GM21526 (cell line): ENCODE measurements at regions not wholly inside any gene's neighbourhood (a gene's known extent, or its start where the extent isn't known, plus 50 kb on each side); places are given as distances from the start of the nearest gene placed in this dataset.
A peak's percentile ranks its signal among the peaks of the same experiment; 100 is the strongest.
"Not testable (repeated sequence)": the region's sequence is repeated elsewhere in the genome, so short reads cannot be mapped to it uniquely, and the experiment has no call there.

Experiments
- ATAC-seq: cut with Tn5 transposase; IDR thresholded peaks from one replicate; pipeline ENCODE4 v1.9.1; 2021; ENCODE audit warnings: moderate library complexity; ENCODE audit not compliant: unreplicated experiment, low FRiP score

DNA sequence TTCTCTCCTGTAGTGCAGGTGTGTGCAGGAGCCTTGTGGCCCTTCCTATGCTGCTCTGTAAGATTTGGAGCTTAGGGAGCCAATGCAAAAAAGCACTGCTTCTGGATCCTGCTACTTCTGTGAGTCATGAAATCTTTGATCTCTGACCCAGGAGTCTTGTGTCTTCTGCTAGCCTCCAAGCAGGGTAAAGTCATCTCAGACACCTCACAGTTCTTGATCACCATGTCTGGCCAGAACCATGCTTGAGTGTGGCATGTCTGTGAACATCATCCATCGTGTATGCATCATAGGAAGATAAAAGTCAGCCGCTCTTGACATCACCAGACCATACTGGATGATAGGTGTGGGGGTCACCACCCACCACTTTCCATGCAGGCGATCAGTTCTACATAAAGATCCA, 247.8 kb downstream of the RPLP1 start:
- ATAC-seq, result no peak

DNA sequence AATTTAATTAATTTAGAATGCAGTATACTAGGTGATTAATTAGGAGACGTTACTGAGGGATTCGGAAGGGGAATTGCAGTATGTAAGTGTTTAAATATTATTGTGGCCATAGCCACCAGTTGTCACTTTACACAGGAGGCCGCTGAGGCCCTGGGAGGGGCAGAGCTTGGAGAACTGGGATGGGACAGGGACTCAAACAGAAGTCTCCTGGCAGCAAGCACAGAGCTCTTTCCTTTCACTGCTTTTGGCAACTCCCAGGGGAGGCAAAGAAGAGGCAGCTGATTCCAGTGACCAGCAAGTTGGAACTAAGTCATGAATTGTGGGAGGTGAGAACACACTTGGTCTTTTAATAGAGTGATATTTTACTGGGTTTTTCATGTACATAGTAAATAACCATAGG, 248.6 kb downstream of the RPLP1 start:
- ATAC-seq, result no peak

DNA sequence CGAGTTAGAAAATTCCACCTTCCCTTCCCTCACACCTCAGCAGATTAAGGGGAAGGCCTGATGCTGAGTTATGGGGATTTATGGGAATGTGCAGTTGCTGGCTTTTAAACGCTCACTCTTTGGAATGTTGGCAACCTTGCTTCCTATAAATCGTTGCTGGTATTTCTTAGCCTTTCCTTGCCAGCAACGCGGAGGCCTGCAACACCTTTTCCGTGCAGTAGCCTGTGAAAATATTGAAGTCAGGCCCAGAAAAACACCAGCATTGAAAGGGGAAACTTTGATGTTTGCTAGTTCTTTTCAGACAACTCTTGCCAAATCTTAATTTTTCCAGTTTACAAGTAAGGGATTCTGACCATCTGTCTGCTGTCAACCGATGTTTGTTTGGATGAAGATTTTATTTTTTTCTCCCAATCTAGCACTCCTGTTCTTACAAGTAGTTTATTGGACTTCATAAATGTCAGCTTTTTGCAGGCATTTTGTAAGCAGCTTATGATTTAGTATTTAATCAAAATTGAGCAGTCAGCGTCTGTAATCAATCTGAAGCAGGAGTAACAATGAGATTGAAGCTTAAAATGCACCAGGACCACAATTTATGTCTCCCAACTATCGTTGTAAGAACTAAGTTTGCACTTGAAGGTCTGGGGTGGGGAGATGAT, 251.0 kb downstream of the RPLP1 start:
- no peak for ATAC-seq

DNA sequence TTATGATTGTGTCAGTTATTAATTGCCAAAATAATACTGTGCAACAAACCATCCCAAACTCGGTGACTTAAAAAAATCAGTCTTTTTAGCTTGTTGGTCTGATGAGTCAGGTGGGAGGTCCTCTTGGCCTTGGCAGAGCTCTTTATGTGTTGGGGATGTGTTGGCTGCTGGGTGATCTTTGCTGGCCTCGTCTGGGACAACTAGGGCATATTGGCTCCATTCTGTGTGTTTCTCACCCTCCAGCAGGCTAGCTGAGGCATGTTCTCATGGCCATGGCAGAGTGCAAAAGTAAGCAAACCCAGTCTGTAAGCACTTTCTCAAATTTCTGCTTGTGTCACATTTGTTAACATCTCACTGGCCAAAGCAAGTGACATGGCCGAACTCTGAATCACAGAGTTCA, 251.6 kb downstream of the RPLP1 start:
- no peak for ATAC-seq

DNA sequence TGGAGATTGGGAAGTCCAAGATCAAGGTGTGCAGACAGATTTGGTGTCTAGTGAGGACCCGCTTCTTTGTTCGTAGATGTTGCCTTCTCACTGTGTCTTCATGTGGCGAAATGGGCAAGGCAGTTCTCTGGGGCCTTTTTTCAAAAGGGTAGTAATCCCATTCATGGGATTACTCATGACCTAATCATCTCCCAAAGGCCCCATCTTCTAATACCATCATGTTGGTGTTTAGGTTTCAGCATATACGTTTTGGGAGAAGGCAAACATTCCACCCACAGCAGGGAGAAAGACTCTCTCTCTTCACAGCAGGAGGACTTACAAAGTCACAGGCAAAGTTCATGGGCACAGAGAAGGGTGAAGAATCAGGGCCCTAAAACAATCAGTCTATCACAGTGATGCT, 252.1 kb downstream of the RPLP1 start:
- ATAC-seq, result no peak

DNA sequence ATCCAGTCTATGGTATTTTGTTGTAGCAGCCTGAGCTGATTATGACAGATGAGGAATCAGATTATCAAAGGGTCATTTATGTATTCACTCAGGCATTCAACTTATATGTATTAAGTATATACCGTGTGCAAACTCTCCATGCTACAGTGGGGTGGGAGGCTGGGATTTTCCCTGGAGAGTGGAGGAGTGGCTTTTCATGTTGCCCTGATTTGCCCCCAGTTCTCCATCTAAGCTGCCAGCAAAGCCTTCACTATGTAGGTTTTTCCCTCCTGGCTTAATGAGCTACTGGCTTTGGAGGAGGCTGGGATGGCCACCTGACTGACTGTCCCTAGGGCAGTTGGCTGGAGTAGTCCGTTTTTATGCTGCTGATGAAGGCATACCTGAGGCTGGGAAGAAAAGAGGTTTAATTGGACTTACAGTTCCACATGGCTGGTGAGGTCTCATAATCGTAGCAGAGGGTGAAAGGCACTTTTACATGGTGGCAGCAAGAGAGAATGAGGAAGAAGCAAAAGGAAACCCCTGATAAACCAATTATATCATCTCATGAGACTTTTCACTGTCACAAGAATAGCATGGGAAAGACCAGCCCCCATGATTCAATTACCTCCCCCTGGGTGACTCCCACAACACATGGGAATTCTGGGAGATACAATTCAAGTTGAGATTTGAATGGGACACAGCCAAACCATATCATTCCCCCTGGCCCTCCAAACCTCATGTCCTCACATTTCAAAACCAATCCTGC, 253.9 kb downstream of the RPLP1 start:
- no peak for ATAC-seq

DNA sequence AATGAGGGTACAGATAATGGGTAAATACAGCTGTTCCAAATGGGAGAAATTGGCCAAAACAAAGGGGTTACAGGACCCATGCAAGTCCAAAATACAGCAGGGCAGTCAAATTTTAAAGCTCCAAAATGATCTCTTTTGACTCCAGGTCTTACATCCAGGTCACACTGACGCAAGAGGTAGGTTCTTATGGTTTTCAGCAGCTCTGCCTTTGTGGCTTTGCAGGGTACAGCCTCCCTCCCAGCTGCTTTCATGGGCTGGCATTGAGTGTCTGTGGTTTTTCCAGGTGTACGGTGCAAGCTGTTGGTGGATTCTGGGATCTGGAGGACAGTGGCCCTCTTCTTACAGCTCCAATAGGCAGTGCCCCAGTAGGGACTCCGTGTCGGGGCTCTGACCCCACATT, 254.6 kb downstream of the RPLP1 start:
- not testable (repeated sequence) for ATAC-seq

DNA sequence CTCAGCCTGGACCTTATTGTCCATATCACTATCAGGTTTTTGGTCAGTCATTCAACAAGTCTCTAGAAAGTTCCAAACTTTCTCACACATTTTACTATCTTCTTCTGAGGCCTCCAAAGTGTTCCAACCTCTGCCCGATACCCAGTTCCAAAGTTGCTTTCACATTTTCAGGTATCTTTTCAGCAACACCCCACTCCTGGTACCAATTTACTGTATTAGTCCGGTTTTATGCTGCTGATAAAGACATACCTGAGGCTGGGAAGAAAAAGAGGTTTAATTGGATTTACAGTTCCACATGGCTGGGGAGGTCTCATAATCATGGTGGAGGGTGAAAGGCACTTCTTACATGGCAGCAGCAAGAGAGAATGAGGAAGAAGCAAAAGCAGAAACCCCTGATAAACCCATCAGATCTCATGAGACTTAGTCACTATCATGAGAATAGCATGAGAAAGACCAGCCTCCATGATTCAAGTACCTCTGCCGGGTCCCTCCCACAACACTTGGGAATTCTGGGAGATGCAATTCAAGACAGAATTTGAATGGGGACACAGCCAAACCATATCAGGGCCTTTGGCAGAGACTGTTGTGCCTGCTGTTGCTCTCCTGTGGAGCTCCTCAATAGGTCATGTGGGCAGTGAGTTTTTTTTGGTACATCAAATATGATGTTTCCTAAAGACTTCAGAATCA, 256.0 kb downstream of the RPLP1 start:
- ATAC-seq, result not testable (repeated sequence)

DNA sequence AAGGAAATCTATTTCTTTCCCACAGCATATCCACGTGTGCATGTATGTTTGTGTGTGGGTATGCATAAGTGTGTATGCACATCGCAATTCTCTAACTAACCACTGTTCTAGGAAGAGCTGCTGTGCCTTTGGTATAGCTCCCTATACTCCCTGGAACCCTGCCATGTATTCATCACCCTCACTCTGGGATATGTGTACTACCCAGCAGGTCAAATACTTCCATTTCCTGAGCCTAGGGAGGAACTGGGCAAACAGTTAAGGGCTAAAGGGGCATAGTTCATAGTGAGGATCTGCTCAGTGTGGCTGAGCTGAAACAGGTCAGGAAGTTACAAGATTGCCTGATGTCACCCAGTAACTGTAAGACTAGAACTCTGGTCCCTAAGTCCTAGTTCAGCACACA, 260.4 kb downstream of the RPLP1 start:
- ATAC-seq, result no peak

DNA sequence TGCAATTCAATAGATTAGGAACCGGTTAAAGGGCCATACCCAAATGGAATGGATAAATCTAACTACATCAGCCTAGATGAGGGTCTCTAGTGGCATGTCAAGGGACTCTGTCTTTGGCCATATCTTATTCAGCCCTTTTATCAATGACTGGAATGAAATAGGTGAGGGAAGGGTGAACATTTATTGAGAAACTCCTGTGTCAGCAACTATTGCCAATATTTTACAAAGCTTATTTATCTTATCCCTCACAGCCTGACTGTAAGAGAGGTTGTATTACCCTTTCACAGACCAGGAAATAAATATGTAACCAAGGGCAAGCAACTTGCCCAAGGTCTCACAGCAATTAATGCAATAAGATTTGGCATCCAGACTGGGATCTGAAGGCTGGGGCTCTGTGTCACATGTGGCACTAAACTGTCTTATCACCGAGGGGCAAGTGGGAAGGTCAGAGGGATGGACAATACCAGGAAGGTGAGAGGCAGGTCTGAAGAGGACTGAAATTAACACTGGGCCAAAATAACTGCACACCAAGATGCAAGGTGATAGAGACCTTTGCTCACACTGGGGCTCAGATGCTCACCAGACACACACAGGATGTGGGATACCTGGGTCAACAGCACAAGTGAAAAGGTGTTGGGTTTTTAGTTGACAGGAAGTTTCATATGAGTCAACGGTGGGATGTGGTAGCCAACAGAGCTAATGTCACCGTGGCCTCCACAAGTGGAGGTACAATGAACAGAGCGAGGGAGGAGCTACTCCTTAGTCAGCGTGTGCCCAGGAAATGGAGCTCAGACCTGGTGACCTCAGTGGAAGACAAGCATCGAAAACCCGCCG, 261.3 kb downstream of the RPLP1 start:
- peak; percentile 78 for ATAC-seq

DNA sequence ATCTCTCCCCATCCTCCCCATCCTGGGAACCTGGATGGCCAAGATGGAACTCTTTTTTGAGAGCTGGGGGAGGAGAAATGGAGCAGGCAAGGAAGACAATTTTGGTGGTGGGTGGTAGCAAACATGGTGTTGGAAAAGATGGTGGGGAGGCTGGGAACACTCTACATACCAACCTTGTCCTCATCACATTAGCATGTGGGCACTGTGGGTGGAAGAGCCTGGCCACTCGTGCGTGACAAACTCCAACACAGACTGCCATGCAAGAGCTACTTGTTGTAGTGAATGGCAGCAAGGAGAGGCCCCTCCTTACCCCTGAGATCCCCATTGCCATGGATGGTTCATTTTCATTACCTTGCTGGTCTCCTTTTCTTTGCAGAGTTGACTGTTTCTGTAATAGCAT, 262.6 kb downstream of the RPLP1 start:
- ATAC-seq, result no peak

DNA sequence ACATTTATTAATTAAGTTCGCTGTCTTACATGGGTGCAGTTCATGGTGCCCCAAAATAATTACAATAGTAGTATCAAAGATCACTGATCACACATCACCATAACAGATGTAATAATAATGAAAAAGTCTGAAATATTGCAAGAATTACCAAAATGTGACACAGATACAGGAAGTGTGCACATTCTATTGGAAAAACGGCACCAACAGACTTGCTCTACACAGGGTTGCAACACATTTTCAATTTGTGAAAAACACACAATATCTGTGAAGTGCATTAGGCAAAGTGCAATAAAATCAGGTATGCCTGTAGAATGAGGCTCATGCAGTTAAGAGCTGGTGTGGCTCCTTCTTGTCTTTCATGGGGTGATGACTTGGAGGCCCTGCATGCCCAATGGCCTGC, 265.8 kb downstream of the RPLP1 start:
- ATAC-seq, result no peak

DNA sequence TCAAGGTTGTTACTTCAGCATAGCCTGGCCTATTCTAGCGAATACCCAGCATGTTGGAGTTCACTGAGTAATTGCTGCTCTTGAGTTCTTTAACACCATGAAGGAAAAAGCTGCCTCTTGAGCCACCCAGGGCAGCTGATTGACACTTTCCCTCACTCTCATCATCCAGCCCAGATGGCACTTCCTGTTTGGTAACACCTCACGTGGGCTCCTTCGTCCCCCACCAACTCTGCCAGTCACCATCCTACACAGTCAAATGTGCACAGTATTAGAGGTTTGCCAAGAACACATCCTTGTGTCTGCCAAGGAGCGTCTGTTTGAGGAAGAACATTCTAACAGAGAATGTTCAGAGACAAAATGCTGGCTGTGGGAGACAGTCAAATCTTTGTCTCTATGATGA, 266.3 kb downstream of the RPLP1 start:
- no peak for ATAC-seq

DNA sequence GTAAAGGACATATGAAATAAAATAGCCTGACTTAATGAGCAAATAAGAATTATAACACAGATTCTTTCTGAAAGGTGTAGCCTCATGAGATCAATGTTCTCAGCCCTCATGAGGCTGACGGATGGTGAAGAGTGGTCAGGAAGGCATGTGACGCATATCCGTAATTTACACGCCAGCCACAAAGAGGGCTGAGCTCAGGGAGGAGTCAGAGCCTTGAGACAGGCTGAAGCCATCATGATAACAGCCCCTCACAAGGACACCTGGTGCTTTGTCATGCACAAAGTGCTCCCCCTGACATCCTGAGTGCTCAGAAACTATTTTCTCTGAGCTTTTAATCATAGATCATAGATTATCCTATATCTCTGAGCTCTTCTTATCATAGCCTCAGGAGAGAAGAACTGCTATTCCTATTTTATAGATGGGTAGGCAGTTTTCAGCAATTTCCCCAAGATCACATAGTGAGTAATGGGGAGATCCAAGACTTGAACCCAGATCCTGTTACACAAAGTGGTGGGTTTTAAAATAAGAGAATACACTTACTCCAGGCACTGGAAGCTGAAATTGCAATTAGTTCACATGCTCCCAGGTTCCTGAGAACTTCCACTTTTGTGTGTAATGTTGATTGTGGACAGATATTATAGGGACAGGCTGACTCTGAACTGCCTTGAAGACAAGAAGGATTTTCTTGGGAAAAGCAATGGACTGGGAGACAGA, 267.1 kb downstream of the RPLP1 start:
- ATAC-seq, result no peak

DNA sequence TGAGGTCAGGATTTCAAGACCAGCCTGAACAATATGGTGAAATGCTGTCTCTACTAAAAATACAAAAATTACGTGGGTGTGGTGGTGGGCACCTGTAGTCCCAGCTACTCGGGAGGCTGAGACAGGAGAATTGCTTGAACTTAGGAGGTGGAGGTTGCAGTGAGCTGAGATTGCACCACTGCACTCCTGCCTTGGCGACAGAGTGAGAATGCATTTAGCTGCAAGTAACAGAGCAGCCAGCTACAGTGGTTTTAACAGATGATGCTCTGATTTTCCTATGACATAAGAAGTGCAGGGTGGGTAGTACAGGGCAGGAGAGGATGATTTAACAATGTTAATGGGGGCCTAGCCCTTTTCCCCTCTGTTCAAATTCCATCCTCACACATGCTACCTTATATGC, 267.9 kb downstream of the RPLP1 start:
- no peak for ATAC-seq

DNA sequence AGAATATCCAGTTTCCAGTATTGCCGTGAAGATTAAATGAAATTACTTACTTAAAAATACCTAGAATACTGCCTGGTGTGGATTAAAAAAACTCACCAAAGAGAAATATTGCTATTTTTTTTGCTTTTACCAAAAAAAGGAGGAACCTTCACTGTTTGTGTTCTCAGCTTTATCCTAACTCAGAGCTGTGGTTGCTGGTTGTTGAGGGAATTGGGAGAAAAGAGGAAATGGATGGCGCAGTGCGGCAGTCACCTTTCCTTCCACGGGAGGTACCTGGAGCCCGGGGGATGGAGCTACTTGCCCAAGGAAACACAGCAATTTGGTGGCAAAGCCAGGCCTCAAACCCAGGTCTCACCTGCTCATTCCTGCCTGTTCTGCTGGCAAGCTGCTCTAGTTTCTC, 270.3 kb downstream of the RPLP1 start:
- no peak for ATAC-seq

DNA sequence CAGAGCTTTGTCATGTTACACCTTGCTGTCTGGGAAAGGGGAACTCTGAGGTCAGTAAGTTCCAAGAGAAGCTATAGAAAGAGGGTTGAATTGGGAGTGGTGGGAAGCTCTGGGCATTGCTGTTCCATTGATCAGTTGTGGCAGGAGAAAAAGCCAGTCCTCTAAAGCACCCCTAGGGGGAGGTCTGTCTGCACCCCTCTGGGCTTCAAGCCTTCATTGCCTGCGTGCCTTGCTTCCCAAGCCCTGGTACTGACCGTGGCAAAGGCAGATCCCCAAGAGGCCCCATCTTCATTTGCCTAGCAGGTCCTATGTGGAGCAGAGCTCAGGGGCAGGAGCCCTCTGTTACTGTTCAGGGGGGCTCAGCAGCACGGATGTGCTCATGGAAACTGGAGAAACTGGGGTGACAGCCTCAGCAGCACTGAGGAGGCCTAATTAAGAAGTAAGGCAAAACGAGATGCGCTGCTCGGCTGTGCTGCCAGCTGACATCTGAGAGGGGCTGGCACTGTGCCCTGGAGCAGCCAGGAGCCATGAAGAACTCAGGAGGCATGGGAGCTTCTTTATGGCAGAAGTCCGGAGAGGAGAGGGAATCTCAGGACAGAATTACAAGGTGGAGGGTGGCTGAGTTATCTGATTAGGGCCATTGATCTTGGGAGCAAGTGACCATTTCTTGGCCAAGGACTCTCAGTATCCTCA, 270.9 kb downstream of the RPLP1 start:
- no peak for ATAC-seq

DNA sequence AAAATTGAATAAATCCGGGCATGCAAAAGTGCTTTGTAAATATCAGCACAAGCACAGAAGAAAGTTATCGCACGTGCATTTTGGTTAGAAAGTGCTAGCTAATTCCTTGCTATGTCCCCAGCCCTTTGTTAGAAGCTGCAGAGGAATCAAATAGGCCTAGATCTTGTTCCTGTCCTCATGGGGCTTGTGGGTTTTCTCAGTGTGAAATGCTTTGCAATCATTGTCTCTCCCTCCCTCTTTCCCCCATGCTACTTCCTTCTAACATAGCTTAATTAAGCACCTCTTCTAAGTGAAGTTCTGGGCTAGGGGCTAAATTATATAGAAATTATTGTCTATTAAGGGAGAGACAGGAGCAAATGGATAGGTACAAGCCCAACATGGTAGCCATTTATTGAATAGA, 271.7 kb downstream of the RPLP1 start:
- no peak for ATAC-seq

DNA sequence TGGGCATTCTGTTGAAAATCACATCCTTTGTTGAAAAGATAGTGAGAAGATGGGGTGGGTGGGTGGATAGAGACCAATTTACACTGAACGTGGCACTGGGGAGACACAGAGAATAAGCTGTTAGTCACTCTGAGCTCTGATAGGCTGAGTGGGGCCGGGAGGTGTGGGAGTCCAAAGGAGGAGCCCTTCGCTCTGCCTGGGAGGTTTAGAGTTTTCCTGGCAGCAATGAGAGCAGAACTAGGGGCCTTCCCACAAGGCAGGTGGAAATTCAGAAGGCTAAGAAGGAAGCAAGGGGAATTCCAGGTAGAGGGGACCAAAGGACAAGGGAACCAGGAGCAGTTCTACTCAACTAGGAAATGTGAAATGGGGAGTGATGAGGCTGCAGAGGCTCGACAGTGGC, 272.7 kb downstream of the RPLP1 start:
- ATAC-seq, result no peak

DNA sequence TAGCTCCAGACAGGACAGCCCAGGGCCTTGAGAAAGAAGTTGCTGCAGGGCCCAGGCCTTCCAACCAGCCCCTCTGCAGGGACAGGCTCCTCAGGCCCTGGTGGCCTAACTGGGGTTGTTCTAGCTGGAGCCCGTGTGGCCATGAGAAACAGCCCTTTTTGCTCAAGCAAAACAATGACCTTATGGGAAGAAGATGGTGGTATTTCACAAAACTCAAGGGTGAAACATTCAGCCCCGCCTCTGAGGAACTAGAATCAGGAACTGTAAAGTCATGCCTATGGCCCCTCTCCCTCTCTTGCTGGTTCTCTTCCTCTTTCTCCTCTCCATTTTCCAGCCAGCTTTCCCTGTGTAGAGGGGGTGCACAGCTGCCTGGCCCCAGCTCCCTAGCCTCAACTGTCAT, 273.3 kb downstream of the RPLP1 start:
- ATAC-seq, result no peak
